ENCODE measurements at regions not wholly inside any gene's neighbourhood (a gene's known extent, or its start where the extent isn't known, plus 50 kb on each side); places are given as distances from the start of the nearest gene placed in this dataset.

DNA sequence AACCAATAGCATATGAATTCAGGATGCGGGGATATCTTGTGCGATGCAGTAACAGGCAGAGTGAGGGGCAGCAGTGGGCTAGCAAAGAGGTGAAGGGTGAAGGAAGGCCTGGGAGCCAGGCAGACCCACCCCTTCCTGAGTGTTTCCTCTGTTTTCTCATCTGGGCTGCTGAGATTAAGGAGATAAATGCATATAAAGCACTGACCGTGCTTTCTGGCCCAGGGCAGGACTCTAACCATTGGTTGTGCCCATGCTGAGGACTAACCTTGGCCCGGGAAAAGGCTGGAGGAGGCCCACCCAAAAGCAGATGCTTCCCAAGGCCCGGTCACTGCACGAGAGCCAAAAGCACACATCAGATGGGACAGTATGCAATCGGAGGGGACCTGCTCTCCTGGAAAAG, 87.6 kb downstream of the PSMG1 start (continued):
- TF ChIP-seq RARB (CRISPR knock-in tag; IDR thresholded peaks at IDR 0.05) (no peak), GLIS3 (CRISPR knock-in tag; IDR thresholded peaks at IDR 0.05) (no peak)
- TF ChIP-seq, protein P1, sequence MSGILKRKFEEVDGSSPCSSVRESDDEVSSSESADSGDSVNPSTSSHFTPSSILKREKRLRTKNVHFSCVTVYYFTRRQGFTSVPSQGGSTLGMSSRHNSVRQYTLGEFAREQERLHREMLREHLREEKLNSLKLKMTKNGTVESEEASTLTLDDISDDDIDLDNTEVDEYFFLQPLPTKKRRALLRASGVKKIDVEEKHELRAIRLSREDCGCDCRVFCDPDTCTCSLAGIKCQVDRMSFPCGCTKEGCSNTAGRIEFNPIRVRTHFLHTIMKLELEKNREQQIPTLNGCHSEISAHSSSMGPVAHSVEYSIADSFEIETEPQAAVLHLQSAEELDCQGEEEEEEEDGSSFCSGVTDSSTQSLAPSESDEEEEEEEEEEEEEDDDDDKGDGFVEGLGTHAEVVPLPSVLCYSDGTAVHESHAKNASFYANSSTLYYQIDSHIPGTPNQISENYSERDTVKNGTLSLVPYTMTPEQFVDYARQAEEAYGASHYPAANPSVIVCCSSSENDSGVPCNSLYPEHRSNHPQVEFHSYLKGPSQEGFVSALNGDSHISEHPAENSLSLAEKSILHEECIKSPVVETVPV (CRISPR knock-in tag; IDR thresholded peaks at IDR 0.05), result no peak

DNA sequence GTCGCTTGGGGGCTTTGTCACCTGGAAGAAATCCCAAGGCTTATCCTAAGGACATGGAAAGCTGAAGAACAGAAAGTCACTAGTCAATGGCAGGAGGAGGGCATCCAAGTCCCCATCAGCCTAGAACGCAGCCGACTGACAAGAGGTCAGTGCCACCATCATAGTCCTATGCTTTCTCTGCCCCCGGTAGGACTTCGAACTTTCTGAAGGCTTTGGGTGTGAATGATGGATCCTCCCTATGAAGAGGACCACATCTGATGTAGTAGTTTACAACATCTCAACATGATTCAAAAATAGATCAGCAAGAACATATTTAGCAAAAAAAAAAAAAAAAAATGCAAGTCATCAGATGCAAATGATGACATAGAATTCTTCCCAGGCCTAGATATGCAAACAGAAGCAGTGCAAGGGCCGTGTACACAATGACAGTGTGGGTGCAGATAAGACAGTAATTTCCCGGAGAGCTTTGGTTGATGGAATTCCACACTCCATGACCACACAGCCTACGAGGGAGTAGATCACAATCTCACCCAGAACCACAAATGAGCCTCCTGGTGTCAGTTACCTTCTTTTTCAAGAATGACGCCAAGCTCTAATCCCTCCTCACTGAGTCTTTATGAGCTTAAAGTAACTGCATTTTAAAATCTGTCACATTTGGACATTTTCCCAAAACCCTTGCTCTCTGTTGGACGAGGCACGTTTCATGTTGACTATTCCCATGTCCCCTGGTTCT, 88.2 kb downstream of the PSMG1 start:
- no peak for ATAC-seq
- no peak for TF ChIP-seq RARB (CRISPR knock-in tag; IDR thresholded peaks at IDR 0.05)
- TF ChIP-seq PPARA (CRISPR knock-in tag; IDR thresholded peaks at IDR 0.05; ENCODE audit: borderline replicate concordance), result no peak
- TF ChIP-seq TCF4 (CRISPR knock-in tag; IDR thresholded peaks at IDR 0.05; ENCODE audit: borderline replicate concordance), result no peak
- TF ChIP-seq ZNF565 (CRISPR knock-in tag; conservative IDR thresholded peaks at IDR 0.05; ENCODE audit: low read depth), result no peak
- TF ChIP-seq BACH2 (CRISPR knock-in tag; IDR thresholded peaks at IDR 0.05; ENCODE audit: borderline replicate concordance), result no peak
- no peak for TF ChIP-seq SNAI2 (CRISPR knock-in tag; IDR thresholded peaks at IDR 0.05)
- TF ChIP-seq, protein P2, sequence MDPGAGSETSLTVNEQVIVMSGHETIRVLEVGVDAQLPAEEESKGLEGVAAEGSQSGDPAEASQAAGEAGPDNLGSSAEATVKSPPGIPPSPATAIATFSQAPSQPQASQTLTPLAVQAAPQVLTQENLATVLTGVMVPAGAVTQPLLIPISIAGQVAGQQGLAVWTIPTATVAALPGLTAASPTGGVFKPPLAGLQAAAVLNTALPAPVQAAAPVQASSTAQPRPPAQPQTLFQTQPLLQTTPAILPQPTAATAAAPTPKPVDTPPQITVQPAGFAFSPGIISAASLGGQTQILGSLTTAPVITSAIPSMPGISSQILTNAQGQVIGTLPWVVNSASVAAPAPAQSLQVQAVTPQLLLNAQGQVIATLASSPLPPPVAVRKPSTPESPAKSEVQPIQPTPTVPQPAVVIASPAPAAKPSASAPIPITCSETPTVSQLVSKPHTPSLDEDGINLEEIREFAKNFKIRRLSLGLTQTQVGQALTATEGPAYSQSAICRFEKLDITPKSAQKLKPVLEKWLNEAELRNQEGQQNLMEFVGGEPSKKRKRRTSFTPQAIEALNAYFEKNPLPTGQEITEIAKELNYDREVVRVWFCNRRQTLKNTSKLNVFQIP (CRISPR knock-in tag; IDR thresholded peaks at IDR 0.05; ENCODE audit: borderline replicate concordance, low read depth), result no peak
- no peak for TF ChIP-seq CSDC2 (CRISPR knock-in tag; IDR thresholded peaks at IDR 0.05)
- no peak for TF ChIP-seq TOX (CRISPR knock-in tag; IDR thresholded peaks at IDR 0.05; ENCODE audit: borderline replicate concordance)
- TF ChIP-seq ZFP3 (CRISPR knock-in tag; IDR thresholded peaks at IDR 0.05), result no peak
- no peak for TF ChIP-seq ZNF70 (CRISPR knock-in tag; IDR thresholded peaks at IDR 0.05)

DNA sequence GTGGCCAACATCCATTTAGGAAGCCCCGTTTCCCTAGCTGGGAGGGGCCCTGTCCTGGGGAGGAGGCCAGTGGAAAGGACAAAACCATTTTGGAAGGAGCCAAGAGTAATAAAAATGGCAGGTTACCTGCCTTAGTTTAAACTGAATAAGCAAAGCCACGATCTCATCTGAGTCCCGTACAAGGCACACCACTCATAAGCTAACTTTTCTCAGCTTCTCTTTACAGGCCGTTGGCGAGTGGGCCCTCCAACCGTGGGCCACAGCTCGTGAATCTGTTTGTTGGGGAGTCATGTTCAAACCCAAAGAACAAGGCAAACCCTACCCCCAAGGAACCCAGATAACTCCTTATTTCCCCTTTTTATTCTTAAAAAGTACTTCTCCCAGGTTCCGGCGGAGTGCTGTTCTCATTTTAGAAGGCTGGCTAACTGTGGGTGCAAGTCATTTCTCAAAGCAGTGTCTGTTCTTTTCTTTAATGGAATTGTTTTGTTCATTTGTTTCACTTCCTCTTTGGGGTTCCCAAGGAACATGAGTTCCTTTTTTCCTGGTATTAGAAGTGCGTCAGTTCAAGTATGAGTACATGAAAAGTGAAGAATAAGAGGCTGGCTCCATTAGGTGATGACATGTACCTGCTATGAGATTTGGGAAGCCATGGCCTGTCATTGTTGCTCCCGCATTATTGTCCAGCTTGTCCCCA, 89.0 kb downstream of the PSMG1 start:
- TF ChIP-seq ZNF8 (CRISPR knock-in tag; IDR thresholded peaks at IDR 0.05), result no peak
- TF ChIP-seq, protein P1 (CRISPR knock-in tag; IDR thresholded peaks at IDR 0.05), result no peak
- no peak for TF ChIP-seq ZC3H10 (CRISPR knock-in tag; IDR thresholded peaks at IDR 0.05)
- TF ChIP-seq RARB (CRISPR knock-in tag; IDR thresholded peaks at IDR 0.05), result no peak
- TF ChIP-seq ISL1 (CRISPR knock-in tag; IDR thresholded peaks at IDR 0.05), result no peak
- no peak for TF ChIP-seq ZFP30 (CRISPR knock-in tag; IDR thresholded peaks at IDR 0.05)
- TF ChIP-seq, protein P2 (CRISPR knock-in tag; IDR thresholded peaks at IDR 0.05; ENCODE audit: borderline replicate concordance, low read depth), result no peak
- no peak for TF ChIP-seq BACH2 (CRISPR knock-in tag; IDR thresholded peaks at IDR 0.05; ENCODE audit: borderline replicate concordance)
- no peak for TF ChIP-seq PPARA (CRISPR knock-in tag; IDR thresholded peaks at IDR 0.05; ENCODE audit: borderline replicate concordance)
- TF ChIP-seq ESRRG (CRISPR knock-in tag; IDR thresholded peaks at IDR 0.05), result no peak
- TF ChIP-seq CSDC2 (CRISPR knock-in tag; IDR thresholded peaks at IDR 0.05), result no peak
- ATAC-seq, result no peak

DNA sequence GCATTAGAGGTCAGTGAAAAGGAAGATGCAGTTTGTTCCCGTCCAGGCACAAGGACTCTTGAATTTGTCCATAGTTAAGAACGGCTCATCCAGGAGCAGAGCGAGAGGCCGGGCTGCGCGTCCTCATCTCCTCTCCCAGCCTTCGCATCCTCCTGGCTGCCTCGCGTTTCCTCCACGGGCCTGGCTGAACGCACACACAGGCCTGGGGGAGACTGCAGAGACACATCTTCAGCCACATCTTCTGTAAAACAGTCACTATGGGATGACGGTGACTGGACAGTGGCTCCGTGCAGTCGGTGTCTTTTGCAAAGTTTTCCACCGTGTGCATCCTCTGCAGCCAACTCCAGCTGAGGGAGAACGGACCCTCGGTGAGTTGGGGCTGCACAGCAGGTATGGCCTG, 89.7 kb downstream of the PSMG1 start:
- ATAC-seq, result no peak
- no peak for TF ChIP-seq ESRRG (CRISPR knock-in tag; IDR thresholded peaks at IDR 0.05)
- no peak for TF ChIP-seq SNAI2 (CRISPR knock-in tag; IDR thresholded peaks at IDR 0.05)
- no peak for TF ChIP-seq ZNF70 (CRISPR knock-in tag; IDR thresholded peaks at IDR 0.05)
- TF ChIP-seq ZC3H10 (CRISPR knock-in tag; IDR thresholded peaks at IDR 0.05), result no peak
- TF ChIP-seq GLIS3 (CRISPR knock-in tag; IDR thresholded peaks at IDR 0.05), result no peak
- TF ChIP-seq ZNF565 (CRISPR knock-in tag; conservative IDR thresholded peaks at IDR 0.05; ENCODE audit: low read depth), result no peak
- no peak for TF ChIP-seq TOX (CRISPR knock-in tag; IDR thresholded peaks at IDR 0.05; ENCODE audit: borderline replicate concordance)
- TF ChIP-seq, protein P1 (CRISPR knock-in tag; IDR thresholded peaks at IDR 0.05), result no peak
- TF ChIP-seq, protein P3, sequence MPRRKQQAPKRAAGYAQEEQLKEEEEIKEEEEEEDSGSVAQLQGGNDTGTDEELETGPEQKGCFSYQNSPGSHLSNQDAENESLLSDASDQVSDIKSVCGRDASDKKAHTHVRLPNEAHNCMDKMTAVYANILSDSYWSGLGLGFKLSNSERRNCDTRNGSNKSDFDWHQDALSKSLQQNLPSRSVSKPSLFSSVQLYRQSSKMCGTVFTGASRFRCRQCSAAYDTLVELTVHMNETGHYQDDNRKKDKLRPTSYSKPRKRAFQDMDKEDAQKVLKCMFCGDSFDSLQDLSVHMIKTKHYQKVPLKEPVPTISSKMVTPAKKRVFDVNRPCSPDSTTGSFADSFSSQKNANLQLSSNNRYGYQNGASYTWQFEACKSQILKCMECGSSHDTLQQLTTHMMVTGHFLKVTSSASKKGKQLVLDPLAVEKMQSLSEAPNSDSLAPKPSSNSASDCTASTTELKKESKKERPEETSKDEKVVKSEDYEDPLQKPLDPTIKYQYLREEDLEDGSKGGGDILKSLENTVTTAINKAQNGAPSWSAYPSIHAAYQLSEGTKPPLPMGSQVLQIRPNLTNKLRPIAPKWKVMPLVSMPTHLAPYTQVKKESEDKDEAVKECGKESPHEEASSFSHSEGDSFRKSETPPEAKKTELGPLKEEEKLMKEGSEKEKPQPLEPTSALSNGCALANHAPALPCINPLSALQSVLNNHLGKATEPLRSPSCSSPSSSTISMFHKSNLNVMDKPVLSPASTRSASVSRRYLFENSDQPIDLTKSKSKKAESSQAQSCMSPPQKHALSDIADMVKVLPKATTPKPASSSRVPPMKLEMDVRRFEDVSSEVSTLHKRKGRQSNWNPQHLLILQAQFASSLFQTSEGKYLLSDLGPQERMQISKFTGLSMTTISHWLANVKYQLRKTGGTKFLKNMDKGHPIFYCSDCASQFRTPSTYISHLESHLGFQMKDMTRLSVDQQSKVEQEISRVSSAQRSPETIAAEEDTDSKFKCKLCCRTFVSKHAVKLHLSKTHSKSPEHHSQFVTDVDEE (CRISPR knock-in tag; IDR thresholded peaks at IDR 0.05), result no peak
- no peak for TF ChIP-seq ZFP30 (CRISPR knock-in tag; IDR thresholded peaks at IDR 0.05)
- TF ChIP-seq PPARA (CRISPR knock-in tag; IDR thresholded peaks at IDR 0.05; ENCODE audit: borderline replicate concordance), result no peak
- TF ChIP-seq ZNF8 (CRISPR knock-in tag; IDR thresholded peaks at IDR 0.05), result no peak
- TF ChIP-seq RARB (CRISPR knock-in tag; IDR thresholded peaks at IDR 0.05), result no peak
- TF ChIP-seq, protein P2 (CRISPR knock-in tag; IDR thresholded peaks at IDR 0.05; ENCODE audit: borderline replicate concordance, low read depth), result no peak
- TF ChIP-seq ARNTL (CRISPR knock-in tag; IDR thresholded peaks at IDR 0.05; ENCODE audit: borderline replicate concordance, low read depth), result no peak
- no peak for TF ChIP-seq ZFP3 (CRISPR knock-in tag; IDR thresholded peaks at IDR 0.05)
